Mesenchymal stem cell (in vitro differentiated cells and primary cell): ENCODE measurements at regions not wholly inside any gene's neighbourhood (a gene's known extent, or its start where the extent isn't known, plus 50 kb on each side); places are given as distances from the start of the nearest gene placed in this dataset.

Experiments used
- DNase-seq: peaks from one replicate; pipeline ENCODE4 v3.0.0-alpha.2; 2013
- H2AFZ ChIP-seq: one replicate; pipeline ENCODE4 v1.6.1; 2013; ENCODE audit warnings: low read depth, mild to moderate bottlenecking, control low read depth, inconsistent platforms, low read length, moderate library complexity
- H2AK5ac ChIP-seq: 2 replicates; pipeline ENCODE4 v1.6.1; 2013; ENCODE audit warnings: low read length, moderate library complexity, mild to moderate bottlenecking, inconsistent platforms; ENCODE audit not compliant: severe bottlenecking
- H2BK120ac ChIP-seq: one replicate; pipeline ENCODE4 v1.6.1; 2013; ENCODE audit warnings: low read depth, mild to moderate bottlenecking, inconsistent platforms, low read length, moderate library complexity
- H2BK12ac ChIP-seq, 2 experiments: one replicate each; pipeline ENCODE4 v1.6.1; 2013; ENCODE audit warnings: inconsistent platforms in 2 of 2, low read length in 2 of 2, mild to moderate bottlenecking in 2 of 2, moderate library complexity in 2 of 2, control low read depth in 1 of 2
- H2BK15ac ChIP-seq: one replicate; pipeline ENCODE4 v1.6.1; 2013; ENCODE audit warnings: mild to moderate bottlenecking, low read depth, inconsistent platforms; ENCODE audit not compliant: poor library complexity, severe bottlenecking
- H2BK5ac ChIP-seq: 2 replicates; pipeline ENCODE4 v1.6.1; 2013; ENCODE audit warnings: low read depth, mild to moderate bottlenecking, low read length, control low read depth, inconsistent platforms; ENCODE audit not compliant: poor library complexity, severe bottlenecking
- H3K14ac ChIP-seq, 2 experiments: one replicate each; pipeline ENCODE4 v1.6.1; 2013; ENCODE audit warnings: inconsistent platforms in 2 of 2, low read length in 2 of 2, control low read depth in 1 of 2, mild to moderate bottlenecking in 1 of 2, moderate library complexity in 1 of 2
- H3K18ac ChIP-seq, 2 experiments: one replicate each; pipeline ENCODE4 v1.6.1; 2013; ENCODE audit warnings: inconsistent platforms in 2 of 2, low read length in 2 of 2, control low read depth in 1 of 2, low read depth in 1 of 2, mild to moderate bottlenecking in 1 of 2
- H3K23ac ChIP-seq, 2 experiments: one replicate each; pipeline ENCODE4 v1.6.1; 2013; ENCODE audit warnings: inconsistent platforms in 2 of 2, low read length in 2 of 2, mild to moderate bottlenecking in 2 of 2, moderate library complexity in 2 of 2, control low read depth in 1 of 2
- H3K27ac ChIP-seq: 2 replicates; pipeline ENCODE4 v1.5.1; 2013; ENCODE audit warnings: mild to moderate bottlenecking, moderate library complexity, low read length, control low read depth, inconsistent platforms; ENCODE audit not compliant: poor library complexity, severe bottlenecking
- H3K27me3 ChIP-seq, 2 experiments: 2 replicates each; pipeline versions ENCODE4 v1.6.1 to v1.7.0; 2013; ENCODE audit warnings: low read length in 2 of 2, mild to moderate bottlenecking in 2 of 2, moderate library complexity in 2 of 2, control low read depth in 1 of 2, inconsistent platforms in 1 of 2; ENCODE audit not compliant: control insufficient read depth in 1 of 2, insufficient read depth in 1 of 2
- H3K36me3 ChIP-seq, 2 experiments: 2 replicates each; pipeline versions ENCODE4 v1.6.1 to v1.7.0; 2013; ENCODE audit warnings: low read length in 2 of 2, control low read depth in 1 of 2, inconsistent platforms in 1 of 2, low read depth in 1 of 2, mild to moderate bottlenecking in 1 of 2; ENCODE audit not compliant: insufficient read depth in 2 of 2, control insufficient read depth in 1 of 2
- H3K4ac ChIP-seq, 2 experiments: one replicate each; pipeline ENCODE4 v1.6.1; 2013; ENCODE audit warnings: inconsistent platforms in 2 of 2, low read length in 2 of 2, mild to moderate bottlenecking in 2 of 2, moderate library complexity in 2 of 2, control low read depth in 1 of 2, low read depth in 1 of 2
- H3K4me1 ChIP-seq: 2 replicates; pipeline ENCODE4 v1.6.1; 2013; ENCODE audit warnings: low read depth, low read length, control low read depth; ENCODE audit not compliant: control insufficient read depth, insufficient read depth
- H3K4me2 ChIP-seq: 2 replicates; pipeline ENCODE4 v1.6.1; 2013; ENCODE audit warnings: low read length, mild to moderate bottlenecking, inconsistent platforms; ENCODE audit not compliant: poor library complexity, severe bottlenecking
- H3K4me3 ChIP-seq, 2 experiments: 2 replicates each; pipeline versions ENCODE4 v1.5.1 to v1.7.0; 2013; ENCODE audit warnings: low read length in 2 of 2, mild to moderate bottlenecking in 2 of 2, control low read depth in 1 of 2, low read depth in 1 of 2; ENCODE audit not compliant: insufficient read depth in 1 of 2
- H3K79me1 ChIP-seq: replicated peaks from 2 replicates; pipeline ENCODE4 v1.6.1; 2013; ENCODE audit warnings: mild to moderate bottlenecking, control low read depth, low read length, inconsistent platforms; ENCODE audit not compliant: poor library complexity, severe bottlenecking
- H3K9ac ChIP-seq: 2 replicates; pipeline ENCODE4 v1.7.0; 2013; ENCODE audit warnings: mild to moderate bottlenecking, low read length, moderate library complexity
- H3K9me3 ChIP-seq: 2 replicates; pipeline ENCODE4 v1.7.0; 2013; ENCODE audit warnings: mild to moderate bottlenecking, low read length; ENCODE audit not compliant: control insufficient read depth
- H4K8ac ChIP-seq: one replicate; pipeline ENCODE4 v1.6.1; 2013; ENCODE audit warnings: inconsistent platforms, mild to moderate bottlenecking, low read length, moderate library complexity
- H4K91ac ChIP-seq: one replicate; pipeline ENCODE4 v1.6.1; 2013; ENCODE audit warnings: mild to moderate bottlenecking, low read length, inconsistent platforms
- WGBS: methylation state at CpG from one replicate; pipeline ENCODE4 v1.1.7; 2013; ENCODE audit warnings: mixed read lengths; 5-methylcytosine and 5-hydroxymethylcytosine counted together

DNA sequence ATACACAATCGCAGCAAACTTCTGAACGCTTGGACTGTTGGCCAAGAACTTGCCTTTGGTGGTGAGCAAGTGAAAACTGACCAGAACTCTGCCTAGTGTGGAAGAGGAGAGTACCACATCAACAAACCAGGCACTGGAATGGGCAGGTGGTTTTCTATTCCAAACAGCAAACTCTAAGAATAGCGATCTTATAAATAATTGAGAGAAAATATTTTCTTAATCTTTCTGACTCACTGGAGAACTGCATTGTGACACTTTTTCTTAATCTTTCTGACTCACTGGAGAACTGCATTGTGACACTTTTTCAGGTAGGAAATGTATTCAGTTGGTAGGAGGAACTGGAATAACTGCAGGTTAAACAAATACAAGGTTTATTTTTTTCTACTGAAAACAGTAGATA is 57.0 kb upstream of the SORBS2 start:
- WGBS: 100% methylated on average over 2 of the region's 3 CpGs
- H3K27ac ChIP-seq: no peak overlapping the region
- H3K4me2 ChIP-seq: no peak overlapping the region
- no peak overlapping the region for H2BK12ac ChIP-seq
- no peaks in the 10 kb centered on the region for H3K27me3 ChIP-seq
- H2BK15ac ChIP-seq: no peak overlapping the region
- H2AK5ac ChIP-seq: no peak overlapping the region
- H3K4me1 ChIP-seq: no peaks in the 10 kb centered on the region
- no peak overlapping the region for H3K14ac ChIP-seq
- H3K18ac ChIP-seq: no peak overlapping the region
- no peaks in the 10 kb centered on the region for H3K79me1 ChIP-seq
- H3K9me3 ChIP-seq: no peaks in the 10 kb centered on the region
- H3K23ac ChIP-seq: no peak overlapping the region
- H2BK5ac ChIP-seq: no peak overlapping the region
- H4K8ac ChIP-seq: no peak overlapping the region
- H3K4me3 ChIP-seq: no peak overlapping the region
- H2BK120ac ChIP-seq: no peak overlapping the region
- no peak overlapping the region for H3K4ac ChIP-seq
- no peak overlapping the region for H2AFZ ChIP-seq
- no peak overlapping the region for H4K91ac ChIP-seq
- no peak for DNase-seq
- no peak overlapping the region for H3K9ac ChIP-seq
- H3K36me3 ChIP-seq: no peaks in the 10 kb centered on the region

- Histone ChIP-seq H3K4me2 (no peak overlapping the region), H2BK5ac (no peak overlapping the region), H4K91ac (no peak overlapping the region), H4K8ac (no peak overlapping the region), H3K4ac (no peak overlapping the region), H3K14ac (peak overlapping the region in 1 of 2 experiments; percentile 59), H3K9ac (no peak overlapping the region), H3K27ac (no peak overlapping the region), H2BK12ac (no peak overlapping the region), H2AFZ (no peak overlapping the region), H3K4me1 (no peaks in the 10 kb centered on the region), H3K4me3 (no peak overlapping the region), H3K79me1 (no peaks in the 10 kb centered on the region), H3K23ac (no peak overlapping the region), H3K18ac (peak overlapping the region in 1 of 2 experiments; percentile 21), H2BK15ac (no peak overlapping the region), H3K36me3 (no peaks in the 10 kb centered on the region), H3K9me3 (no peaks in the 10 kb centered on the region), H3K27me3 (no peaks in the 10 kb centered on the region), H2BK120ac (no peak overlapping the region), H2AK5ac (no peak overlapping the region)
- DNase-seq: no peak
- WGBS: 95% methylated on average over 2 of the region's 2 CpGs
Measured at GRCh38 chr4:185869427-185869826, 57.4 kb upstream of the SORBS2 start.

GRCh38 chr4:185870366-185870765 is 58.4 kb upstream of the SORBS2 start:
- 84% methylated on average over 14 of the region's 14 CpGs for WGBS
- Histone ChIP-seq H3K18ac (no peak overlapping the region), H4K8ac (no peak overlapping the region), H2BK120ac (no peak overlapping the region), H3K27me3 (no peaks in the 10 kb centered on the region), H3K79me1 (no peaks in the 10 kb centered on the region), H2AFZ (no peak overlapping the region), H3K23ac (no peak overlapping the region), H3K14ac (no peak overlapping the region), H3K9me3 (no peaks in the 10 kb centered on the region), H3K4me1 (no peaks in the 10 kb centered on the region), H3K4ac (no peak overlapping the region), H3K27ac (no peak overlapping the region), H3K36me3 (no peaks in the 10 kb centered on the region), H3K4me3 (no peak overlapping the region), H2BK15ac (no peak overlapping the region), H2BK5ac (no peak overlapping the region), H4K91ac (no peak overlapping the region), H2BK12ac (no peak overlapping the region), H3K9ac (no peak overlapping the region), H3K4me2 (no peak overlapping the region), H2AK5ac (no peak overlapping the region)
- DNase-seq: no peak

DNA sequence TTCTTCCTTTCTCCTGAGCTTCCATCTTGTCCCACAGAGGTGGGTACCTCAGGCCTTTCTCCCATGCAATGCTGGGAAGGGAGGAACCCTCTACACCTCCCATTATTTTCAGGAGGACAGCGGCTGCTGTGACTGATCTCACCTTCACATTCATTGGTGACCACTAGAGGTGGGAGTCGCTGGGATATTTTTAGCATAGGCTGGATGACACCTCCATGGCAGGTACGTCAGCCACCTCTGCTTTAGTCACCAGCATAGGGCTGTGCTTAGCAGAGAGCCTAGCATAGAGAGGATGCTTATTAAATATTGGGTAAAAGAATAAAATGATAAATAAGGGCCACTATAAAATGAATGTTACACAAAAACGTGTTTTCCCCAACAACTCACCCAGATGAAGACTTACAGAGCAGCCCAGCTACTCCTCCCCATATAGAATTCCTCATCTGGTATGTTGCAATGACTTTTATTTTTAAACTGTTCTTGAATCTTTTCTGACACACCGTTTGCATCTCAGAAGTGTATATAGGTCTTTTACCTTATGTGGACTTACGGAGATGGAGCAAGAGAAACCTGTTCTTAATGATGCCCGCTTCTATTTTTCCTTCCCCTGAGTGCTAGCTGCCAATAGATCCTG is 60.9 kb upstream of the SORBS2 start:
- no peak overlapping the region for H2BK15ac ChIP-seq
- H2AK5ac ChIP-seq: no peak overlapping the region
- H2BK5ac ChIP-seq: no peak overlapping the region
- DNase-seq: no peak
- no peak overlapping the region for H2AFZ ChIP-seq
- H3K27ac ChIP-seq: no peak overlapping the region
- H3K79me1 ChIP-seq: no peaks in the 10 kb centered on the region
- H3K4me3 ChIP-seq: no peak overlapping the region
- H3K9me3 ChIP-seq: no peaks in the 10 kb centered on the region
- H3K4me1 ChIP-seq: no peaks in the 10 kb centered on the region
- H3K14ac ChIP-seq: peak overlapping the region in 1 of 2 experiments; percentile 4
- no peak overlapping the region for H2BK12ac ChIP-seq
- no peak overlapping the region for H2BK120ac ChIP-seq
- H3K27me3 ChIP-seq: no peaks in the 10 kb centered on the region
- H3K23ac ChIP-seq: no peak overlapping the region
- H3K36me3 ChIP-seq: no peaks in the 10 kb centered on the region
- no peak overlapping the region for H3K4ac ChIP-seq
- 73% methylated on average over 6 of the region's 7 CpGs for WGBS
- no peak overlapping the region for H4K8ac ChIP-seq
- H3K4me2 ChIP-seq: no peak overlapping the region
- H3K9ac ChIP-seq: no peak overlapping the region
- H4K91ac ChIP-seq: no peak overlapping the region
- no peak overlapping the region for H3K18ac ChIP-seq
